MM.1S (cell line): ENCODE measurements at regions not wholly inside any gene's neighbourhood (a gene's known extent, or its start where the extent isn't known, plus 50 kb on each side); places are given as distances from the start of the nearest gene placed in this dataset.

Experiments used
- DNase-seq: peaks from one replicate; pipeline ENCODE4 v3.0.0-alpha.2; 2015
- H2AFZ ChIP-seq: fragments of 300-600 bp; sonication (generic); 2 replicates; pipeline ENCODE4 v1.6.0; 2016; ENCODE audit warnings: antibody characterized with exemption, low read length
- H3F3A ChIP-seq: fragments of 300-600 bp; sonication (generic); 2 replicates; pipeline ENCODE4 v1.6.1; 2016; ENCODE audit warnings: mild to moderate bottlenecking, antibody characterized with exemption, low read length, moderate library complexity, mixed read lengths; ENCODE audit not compliant: insufficient read depth
- H3K27ac ChIP-seq: fragments of 300-600 bp; sonication (generic); 2 replicates; pipeline ENCODE4 v1.5.1; 2016; ENCODE audit warnings: mild to moderate bottlenecking, low read length
- H3K27me3 ChIP-seq: fragments of 300-600 bp; sonication (generic); replicated peaks from 2 replicates; pipeline ENCODE4 v1.6.0; 2016; ENCODE audit warnings: low read length; ENCODE audit not compliant: insufficient read depth
- H3K36me3 ChIP-seq: fragments of 300-600 bp; sonication (generic); replicated peaks from 2 replicates; pipeline ENCODE4 v1.6.1; 2016; ENCODE audit warnings: mild to moderate bottlenecking, low read length, mixed read lengths; ENCODE audit not compliant: insufficient read depth
- H3K4me1 ChIP-seq: fragments of 300-600 bp; sonication (generic); 2 replicates; pipeline ENCODE4 v1.6.1; 2016; ENCODE audit warnings: low read length, mixed read lengths
- H3K4me2 ChIP-seq: fragments of 300-600 bp; sonication (generic); 2 replicates; pipeline ENCODE4 v1.6.0; 2016; ENCODE audit warnings: low read depth, low read length
- H3K4me3 ChIP-seq: fragments of 300-600 bp; sonication (generic); 2 replicates; pipeline ENCODE4 v1.5.1; 2016; ENCODE audit warnings: low read length, mixed read lengths
- H3K79me2 ChIP-seq: fragments of 300-600 bp; sonication (generic); 2 replicates; pipeline ENCODE4 v1.6.1; 2016; ENCODE audit warnings: mixed run types, low read length, mixed read lengths
- H3K9ac ChIP-seq: fragments of 300-600 bp; sonication (generic); 2 replicates; pipeline ENCODE4 v1.6.1; 2016; ENCODE audit warnings: low read length, mixed read lengths
- H3K9me2 ChIP-seq: fragments of 300-600 bp; sonication (generic); replicated peaks from 2 replicates; pipeline ENCODE4 v1.6.1; 2016; ENCODE audit warnings: mild to moderate bottlenecking, low read length, mixed read lengths; ENCODE audit not compliant: insufficient read depth
- H3K9me3 ChIP-seq: fragments of 300-600 bp; sonication (generic); replicated peaks from 2 replicates; pipeline ENCODE4 v1.6.1; 2016; ENCODE audit warnings: mild to moderate bottlenecking, low read length, mixed read lengths; ENCODE audit not compliant: insufficient read depth
- H4K20me1 ChIP-seq: fragments of 300-600 bp; sonication (generic); 2 replicates; pipeline ENCODE4 v1.6.1; 2016; ENCODE audit warnings: mild to moderate bottlenecking, low read length, moderate library complexity, mixed read lengths; ENCODE audit not compliant: insufficient read depth
- EZH2 ChIP-seq: fragments of 300-600 bp; sonication (generic); optimal IDR thresholded peaks from 2 replicates; pipeline ENCODE3; 2017; ENCODE audit warnings: low read depth, mild to moderate bottlenecking, antibody characterized with exemption, low read length, mixed read lengths
- EZH2phosphoT487 ChIP-seq: fragments of 300-600 bp; sonication (generic); IDR thresholded peaks from 2 replicates; pipeline ENCODE4 v1.6.1; 2018; ENCODE audit warnings: antibody characterized with exemption, low read length
- TF ChIP-seq, protein P1 (sequence below): fragments of 300-600 bp; sonication (generic); IDR thresholded peaks from 2 replicates; pipeline ENCODE4 v1.5.1; 2016; ENCODE audit warnings: antibody characterized with exemption, low read length, mixed read lengths

DNA sequence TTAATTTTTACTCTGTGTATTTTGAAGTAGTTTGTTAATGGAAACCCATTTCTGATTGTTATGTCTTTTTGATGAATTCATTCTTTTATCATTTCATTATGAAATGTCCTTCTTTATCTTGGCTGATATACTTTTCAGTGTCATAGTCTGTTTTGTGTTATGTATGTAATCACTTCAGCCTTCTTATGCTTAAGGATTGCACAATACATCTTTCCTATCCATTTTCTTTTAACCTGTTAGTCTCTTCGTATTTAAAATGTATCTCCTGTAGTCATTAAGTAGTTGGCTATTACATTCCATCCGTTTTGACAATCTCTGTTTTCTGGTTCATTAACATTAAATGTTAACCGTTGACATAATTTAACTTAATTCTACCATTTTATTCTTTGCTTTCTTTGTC is 344.6 kb upstream of the CTNND2 start:
- no peak overlapping the region for H3K4me2 ChIP-seq
- no peaks in the 10 kb centered on the region for H3K9me3 ChIP-seq
- DNase-seq: no peak
- no peak overlapping the region for H3K4me3 ChIP-seq
- no peaks in the 10 kb centered on the region for H3K9me2 ChIP-seq
- no peak overlapping the region for H3K9ac ChIP-seq
- no peaks in the 10 kb centered on the region for H4K20me1 ChIP-seq
- no peaks in the 10 kb centered on the region for H3K79me2 ChIP-seq
- H3K4me1 ChIP-seq: no peaks in the 10 kb centered on the region
- H3K27me3 ChIP-seq: no peaks in the 10 kb centered on the region
- H3K27ac ChIP-seq: no peak overlapping the region
- no peaks in the 10 kb centered on the region for H3K36me3 ChIP-seq
- no peaks in the 10 kb centered on the region for H3F3A ChIP-seq
- TF ChIP-seq EZH2 (no peak), EZH2phosphoT487 (no peak)
- TF ChIP-seq, protein P1, sequence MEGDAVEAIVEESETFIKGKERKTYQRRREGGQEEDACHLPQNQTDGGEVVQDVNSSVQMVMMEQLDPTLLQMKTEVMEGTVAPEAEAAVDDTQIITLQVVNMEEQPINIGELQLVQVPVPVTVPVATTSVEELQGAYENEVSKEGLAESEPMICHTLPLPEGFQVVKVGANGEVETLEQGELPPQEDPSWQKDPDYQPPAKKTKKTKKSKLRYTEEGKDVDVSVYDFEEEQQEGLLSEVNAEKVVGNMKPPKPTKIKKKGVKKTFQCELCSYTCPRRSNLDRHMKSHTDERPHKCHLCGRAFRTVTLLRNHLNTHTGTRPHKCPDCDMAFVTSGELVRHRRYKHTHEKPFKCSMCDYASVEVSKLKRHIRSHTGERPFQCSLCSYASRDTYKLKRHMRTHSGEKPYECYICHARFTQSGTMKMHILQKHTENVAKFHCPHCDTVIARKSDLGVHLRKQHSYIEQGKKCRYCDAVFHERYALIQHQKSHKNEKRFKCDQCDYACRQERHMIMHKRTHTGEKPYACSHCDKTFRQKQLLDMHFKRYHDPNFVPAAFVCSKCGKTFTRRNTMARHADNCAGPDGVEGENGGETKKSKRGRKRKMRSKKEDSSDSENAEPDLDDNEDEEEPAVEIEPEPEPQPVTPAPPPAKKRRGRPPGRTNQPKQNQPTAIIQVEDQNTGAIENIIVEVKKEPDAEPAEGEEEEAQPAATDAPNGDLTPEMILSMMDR: no peak
- no peak overlapping the region for H2AFZ ChIP-seq

DNA sequence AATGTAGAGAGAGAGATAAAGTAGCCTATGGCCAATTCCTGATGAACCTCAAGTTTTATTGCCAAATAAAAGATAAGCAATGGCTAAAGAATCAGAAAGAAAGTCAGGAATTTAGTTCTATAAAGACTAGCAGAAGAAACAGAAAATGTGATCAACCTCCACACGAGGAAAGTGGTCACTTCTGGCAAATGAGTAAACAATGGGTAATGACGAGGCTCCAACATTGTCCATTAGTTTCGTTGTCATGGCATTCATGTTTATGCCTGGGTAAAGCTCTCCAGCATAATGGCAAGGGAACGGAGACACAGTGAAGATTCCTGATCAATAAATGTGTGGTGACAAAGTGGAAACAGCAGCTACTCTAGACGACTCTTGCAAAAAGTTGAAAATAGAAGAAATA is 341.8 kb upstream of the CTNND2 start:
- Histone ChIP-seq H4K20me1 (no peaks in the 10 kb centered on the region), H3K27ac (no peak overlapping the region), H3K4me1 (no peaks in the 10 kb centered on the region), H3K4me2 (no peak overlapping the region), H3K9ac (no peak overlapping the region), H3K36me3 (no peaks in the 10 kb centered on the region), H3K9me3 (no peaks in the 10 kb centered on the region), H3K79me2 (no peaks in the 10 kb centered on the region), H2AFZ (no peak overlapping the region), H3F3A (no peaks in the 10 kb centered on the region), H3K27me3 (no peaks in the 10 kb centered on the region), H3K9me2 (no peaks in the 10 kb centered on the region), H3K4me3 (no peak overlapping the region)
- no peak for TF ChIP-seq EZH2phosphoT487
- DNase-seq: no peak

DNA sequence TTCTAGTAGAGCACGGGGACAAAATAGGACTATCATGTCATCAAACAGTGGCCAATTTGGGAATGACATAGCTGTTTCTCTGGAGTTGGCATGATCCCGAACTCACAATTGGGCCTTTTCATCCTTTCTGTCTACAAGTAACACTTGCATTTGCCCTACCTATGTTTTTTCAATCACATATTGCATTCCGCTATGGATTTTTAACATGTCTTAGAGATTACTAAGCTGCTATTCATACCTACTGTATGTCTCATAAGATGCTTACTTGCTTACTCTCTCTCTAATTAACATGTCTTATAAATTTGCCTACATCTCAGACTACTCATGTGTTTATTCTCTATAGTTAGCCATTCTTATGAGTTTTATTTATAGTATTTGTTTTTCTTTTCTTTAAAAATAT is 341.2 kb upstream of the CTNND2 start:
- no peaks in the 10 kb centered on the region for H3K79me2 ChIP-seq
- H3K36me3 ChIP-seq: no peaks in the 10 kb centered on the region
- DNase-seq: no peak
- no peak overlapping the region for H3K9ac ChIP-seq
- H3K4me1 ChIP-seq: no peaks in the 10 kb centered on the region
- no peaks in the 10 kb centered on the region for H3K27me3 ChIP-seq
- no peak overlapping the region for H3K4me2 ChIP-seq
- no peak overlapping the region for H3K4me3 ChIP-seq
- no peaks in the 10 kb centered on the region for H4K20me1 ChIP-seq
- H3K9me2 ChIP-seq: no peaks in the 10 kb centered on the region
- no peak overlapping the region for H3K27ac ChIP-seq
- no peaks in the 10 kb centered on the region for H3F3A ChIP-seq
- H2AFZ ChIP-seq: no peak overlapping the region
- TF ChIP-seq, protein P1: no peak
- TF ChIP-seq EZH2phosphoT487: no peak
- TF ChIP-seq EZH2: no peak
- H3K9me3 ChIP-seq: no peaks in the 10 kb centered on the region

GRCh38 chr5:12242950-12243888 is 339.0 kb upstream of the CTNND2 start:
- Histone ChIP-seq H3K4me2 (no peak overlapping the region), H3K27me3 (no peaks in the 10 kb centered on the region), H3K36me3 (no peaks in the 10 kb centered on the region), H3K9me3 (no peaks in the 10 kb centered on the region), H3K27ac (no peak overlapping the region), H2AFZ (no peak overlapping the region), H3K9ac (no peak overlapping the region), H3F3A (no peaks in the 10 kb centered on the region), H3K9me2 (no peaks in the 10 kb centered on the region), H4K20me1 (no peaks in the 10 kb centered on the region), H3K79me2 (no peaks in the 10 kb centered on the region), H3K4me1 (no peaks in the 10 kb centered on the region), H3K4me3 (no peak overlapping the region)
- TF ChIP-seq EZH2: no peak
- TF ChIP-seq, protein P1: no peak
- TF ChIP-seq EZH2phosphoT487: no peak
- DNase-seq: no peak
